H1 (cell line): ENCODE measurements at regions not wholly inside any gene's neighbourhood (a gene's known extent, or its start where the extent isn't known, plus 50 kb on each side); places are given as distances from the start of the nearest gene placed in this dataset.

Source experiments
- CREB1 ChIP-seq: IDR thresholded peaks from 2 replicates; pipeline ENCODE4 v1.6.1; 2012; ENCODE audit warnings: inconsistent platforms
- CTCF ChIP-seq, 3 experiments: IDR thresholded peaks; 1 replicate in 2 of 3; 2 replicates in 1 of 3; pipeline versions ENCODE4 v1.5.1 to v1.6.1; 2011; ENCODE audit warnings: low read length in 3 of 3, mild to moderate bottlenecking in 3 of 3, inconsistent platforms in 2 of 3, low read depth in 1 of 3, moderate library complexity in 1 of 3; ENCODE audit not compliant: insufficient read depth in 1 of 3; ENCODE audit errors: control extremely low read depth in 1 of 3
- POLR2A ChIP-seq, 2 experiments: IDR thresholded peaks; 1 replicate in 1 of 2; 2 replicates in 1 of 2; pipeline ENCODE4 v1.6.1; 2011; ENCODE audit warnings: low read depth in 2 of 2, low read length in 2 of 2, mild to moderate bottlenecking in 2 of 2; ENCODE audit errors: control extremely low read depth in 1 of 2
- USF2 ChIP-seq: IDR thresholded peaks from 2 replicates; pipeline ENCODE4 v1.6.1; 2011; ENCODE audit warnings: low read length, improper control_type of control experiment

GRCh38 chr4:20617678-20618396, 82.4 kb upstream of the PACRGL start:
- TF ChIP-seq CREB1: no peak
- no peak for TF ChIP-seq CTCF (IDR thresholded peaks at IDR 0.05; ENCODE audit: control extremely low read depth in 1 of 3, insufficient read depth in 1 of 3, low read depth in 1 of 3, low read length in 3 of 3)
- TF ChIP-seq POLR2A (IDR thresholded peaks at IDR 0.05; ENCODE audit: control extremely low read depth in 1 of 2, low read depth in 2 of 2, low read length in 2 of 2): no peak
- TF ChIP-seq USF2: no peak
